Kidney capillary endothelial cell (primary cell): ENCODE measurements at regions not wholly inside any gene's neighbourhood (a gene's known extent, or its start where the extent isn't known, plus 50 kb on each side); places are given as distances from the start of the nearest gene placed in this dataset.
"Not testable (repeated sequence)": the region's sequence is repeated elsewhere in the genome, so short reads cannot be mapped to it uniquely, and the experiment has no call there.

ENCODE experiments used
- DNase-seq: peaks from one replicate; pipeline ENCODE4 v3.0.0-alpha.2; 2018; ENCODE audit warnings: low spot score

- no peak for DNase-seq
Observed at GRCh38 chr1:14137411-14138134, 437.6 kb downstream of the PRDM2 start.

GRCh38 chr1:14138135-14138506, 438.1 kb downstream of the PRDM2 start:
- no peak for DNase-seq

GRCh38 chr1:14138687-14139086, 438.7 kb downstream of the PRDM2 start:
- DNase-seq, result no peak

- DNase-seq, result no peak
Observed at GRCh38 chr1:14140831-14141401, 440.9 kb downstream of the PRDM2 start.

- no peak for DNase-seq
Observed at GRCh38 chr1:14141656-14142055, 441.7 kb downstream of the PRDM2 start.

GRCh38 chr1:14142397-14143100, 442.6 kb downstream of the PRDM2 start:
- no peak for DNase-seq

- no peak for DNase-seq
Observed at GRCh38 chr1:14143777-14144176, 443.8 kb downstream of the PRDM2 start.

GRCh38 chr1:14148526-14148925, 448.5 kb downstream of the PRDM2 start:
- no peak for DNase-seq

- DNase-seq, result no peak
Observed at GRCh38 chr1:14149431-14149830, 449.1 kb upstream of the KAZN start.

GRCh38 chr1:14156543-14156942, 441.9 kb upstream of the KAZN start:
- no peak for DNase-seq

GRCh38 chr1:14160781-14161180, 437.7 kb upstream of the KAZN start:
- no peak for DNase-seq

GRCh38 chr1:14163246-14163645, 435.2 kb upstream of the KAZN start:
- no peak for DNase-seq

GRCh38 chr1:14165371-14165801, 433.1 kb upstream of the KAZN start:
- no peak for DNase-seq

GRCh38 chr1:14167884-14168283, 430.6 kb upstream of the KAZN start:
- no peak for DNase-seq

GRCh38 chr1:14168326-14169063, 430.0 kb upstream of the KAZN start:
- no peak for DNase-seq

GRCh38 chr1:14173598-14173997, 424.9 kb upstream of the KAZN start:
- no peak for DNase-seq

- DNase-seq, result not testable (repeated sequence)
Observed at GRCh38 chr1:14177866-14178265, 420.6 kb upstream of the KAZN start.

- no peak for DNase-seq
Observed at GRCh38 chr1:14180738-14181137, 417.7 kb upstream of the KAZN start.

- DNase-seq, result no peak
Observed at GRCh38 chr1:14181191-14181795, 417.2 kb upstream of the KAZN start.

- DNase-seq, result no peak
Observed at GRCh38 chr1:14182856-14183255, 415.6 kb upstream of the KAZN start.

GRCh38 chr1:14183329-14183728, 415.2 kb upstream of the KAZN start:
- DNase-seq, result no peak

GRCh38 chr1:14184454-14184853, 414.0 kb upstream of the KAZN start:
- no peak for DNase-seq
